ENCODE measurements at regions not wholly inside any gene's neighbourhood (a gene's known extent, or its start where the extent isn't known, plus 50 kb on each side); places are given as distances from the start of the nearest gene placed in this dataset.

DNA sequence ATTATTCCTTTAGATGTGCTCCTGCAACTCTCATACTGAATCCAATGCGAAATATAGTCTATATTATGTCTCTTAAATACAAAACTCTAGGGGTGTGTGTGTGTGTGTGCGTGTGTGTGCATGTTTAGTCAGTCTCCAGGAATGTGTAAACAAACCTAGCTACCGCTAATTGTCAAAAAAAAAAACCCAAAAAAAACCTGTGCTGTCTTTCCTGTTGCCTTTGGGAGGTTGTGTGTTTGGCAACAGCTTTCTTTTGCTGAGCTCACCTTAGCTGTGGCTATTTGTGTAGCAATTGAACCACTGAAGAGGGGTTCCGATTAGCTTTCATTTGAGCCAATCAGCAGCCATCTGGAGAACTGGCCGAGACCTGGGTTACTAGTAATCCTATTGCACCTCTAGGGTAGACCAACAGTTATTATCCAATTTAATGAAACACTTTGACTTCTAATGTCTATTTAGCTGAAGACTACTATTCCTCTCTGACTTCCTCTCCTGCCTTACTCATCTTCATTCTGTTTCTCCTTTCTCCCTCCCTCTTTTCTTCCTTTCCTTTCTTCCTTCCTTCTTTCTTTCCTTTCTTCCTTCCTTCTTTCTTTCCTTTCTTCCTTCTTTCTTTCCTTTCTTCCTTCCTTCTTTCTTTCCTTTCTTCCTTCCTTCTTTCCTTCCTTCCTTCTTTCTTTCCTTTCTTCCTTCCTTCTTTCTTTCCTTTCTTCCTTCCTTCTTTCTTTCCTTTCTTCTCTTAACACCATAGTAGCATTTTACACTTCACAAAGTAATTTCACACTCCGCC is 471.1 kb downstream of the GBA3 start:
- Histone ChIP-seq H3K27me3 (ENCODE audit: control insufficient read depth in 3 of 3, insufficient read depth in 3 of 3, low read length in 3 of 3) (no peaks in the 10 kb centered on the region), H3K4me3 (ENCODE audit: low read depth in 1 of 3, low read length in 3 of 3) (no peak overlapping the region), H3K9me3 (ENCODE audit: control insufficient read depth in 2 of 2, insufficient read depth in 1 of 2, low read depth in 1 of 2, low read length in 1 of 2) (no peaks in the 10 kb centered on the region), H3K4me1 (ENCODE audit: control insufficient read depth in 3 of 3, insufficient read depth in 2 of 3, low read depth in 1 of 3, low read length in 2 of 3) (no peaks in the 10 kb centered on the region), H3K36me3 (ENCODE audit: control insufficient read depth in 3 of 3, insufficient read depth in 2 of 3, low read depth in 1 of 3, low read length in 3 of 3) (no peaks in the 10 kb centered on the region), H3K27ac (ENCODE audit: low read depth in 1 of 3, low read length in 2 of 3) (no peak overlapping the region)
- 48 to 72% (median 56%) methylated on average over 6 of the region's 6 CpGs for WGBS, 3 donors
- DNase-seq (no peak), FAIRE-seq (no peak)

DNA sequence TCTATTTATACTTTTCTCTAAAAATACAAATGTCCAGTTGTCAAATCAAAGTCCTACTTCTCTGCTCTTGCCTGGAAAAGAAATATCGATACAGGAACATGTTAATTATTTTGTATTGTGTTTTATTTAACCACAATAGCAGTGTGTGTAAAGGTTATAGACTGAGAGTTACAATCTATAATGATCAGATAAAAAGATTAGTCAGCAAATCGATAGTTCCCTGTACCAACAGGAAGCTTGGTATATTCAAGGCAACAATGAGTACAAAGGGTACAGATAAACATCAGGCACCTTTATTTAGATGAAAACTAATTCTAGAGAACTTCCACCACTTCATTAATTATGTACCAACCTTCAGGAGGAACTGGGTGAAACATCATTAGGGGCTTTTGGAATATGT is 469.5 kb downstream of the GBA3 start:
- DNase-seq (no peak), FAIRE-seq (no peak)
- no peak overlapping the region for H3K4me3 ChIP-seq (ENCODE audit: low read depth in 1 of 3, low read length in 3 of 3)
- H3K27ac ChIP-seq (ENCODE audit: low read depth in 1 of 3, low read length in 2 of 3) = no peak overlapping the region
- no peaks in the 10 kb centered on the region for H3K4me1 ChIP-seq (ENCODE audit: control insufficient read depth in 3 of 3, insufficient read depth in 2 of 3, low read depth in 1 of 3, low read length in 2 of 3)
- no peaks in the 10 kb centered on the region for H3K36me3 ChIP-seq (ENCODE audit: control insufficient read depth in 3 of 3, insufficient read depth in 2 of 3, low read depth in 1 of 3, low read length in 3 of 3)
- WGBS, 3 donors = 40 to 68% (median 55%) methylated on average over 2 of the region's 2 CpGs
- H3K27me3 ChIP-seq (ENCODE audit: control insufficient read depth in 3 of 3, insufficient read depth in 3 of 3, low read length in 3 of 3) = no peaks in the 10 kb centered on the region
- H3K9me3 ChIP-seq (ENCODE audit: control insufficient read depth in 2 of 2, insufficient read depth in 1 of 2, low read depth in 1 of 2, low read length in 1 of 2) = no peaks in the 10 kb centered on the region

DNA sequence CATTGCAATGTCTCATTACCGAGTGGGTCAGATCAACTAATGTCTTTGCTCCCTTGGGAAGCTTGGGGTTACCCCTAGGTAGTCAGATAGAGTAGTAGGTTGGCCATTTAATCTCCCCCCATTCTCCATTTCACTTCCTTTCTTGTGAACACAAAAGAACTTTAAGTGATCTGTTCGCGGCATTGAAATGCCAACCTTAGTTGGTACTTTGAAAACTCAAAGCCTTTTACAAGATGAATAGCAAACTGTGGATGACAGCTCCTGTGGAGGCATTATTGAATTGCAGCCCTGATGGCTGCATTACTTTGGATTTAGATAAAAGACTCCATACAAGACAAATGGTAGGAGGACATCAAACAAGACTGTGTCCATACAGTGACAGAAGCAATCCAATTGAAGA is 469.1 kb downstream of the GBA3 start:
- Histone ChIP-seq H3K27ac (ENCODE audit: low read depth in 1 of 3, low read length in 2 of 3) (no peak overlapping the region), H3K36me3 (ENCODE audit: control insufficient read depth in 3 of 3, insufficient read depth in 2 of 3, low read depth in 1 of 3, low read length in 3 of 3) (no peaks in the 10 kb centered on the region), H3K9me3 (ENCODE audit: control insufficient read depth in 2 of 2, insufficient read depth in 1 of 2, low read depth in 1 of 2, low read length in 1 of 2) (no peaks in the 10 kb centered on the region), H3K4me3 (ENCODE audit: low read depth in 1 of 3, low read length in 3 of 3) (no peak overlapping the region), H3K4me1 (ENCODE audit: control insufficient read depth in 3 of 3, insufficient read depth in 2 of 3, low read depth in 1 of 3, low read length in 2 of 3) (no peaks in the 10 kb centered on the region), H3K27me3 (ENCODE audit: control insufficient read depth in 3 of 3, insufficient read depth in 3 of 3, low read length in 3 of 3) (no peaks in the 10 kb centered on the region)
- FAIRE-seq = no peak
- no peak for DNase-seq
- 84 to 89% (median 87%) methylated on average over 3 of the region's 3 CpGs for WGBS, 3 donors

DNA sequence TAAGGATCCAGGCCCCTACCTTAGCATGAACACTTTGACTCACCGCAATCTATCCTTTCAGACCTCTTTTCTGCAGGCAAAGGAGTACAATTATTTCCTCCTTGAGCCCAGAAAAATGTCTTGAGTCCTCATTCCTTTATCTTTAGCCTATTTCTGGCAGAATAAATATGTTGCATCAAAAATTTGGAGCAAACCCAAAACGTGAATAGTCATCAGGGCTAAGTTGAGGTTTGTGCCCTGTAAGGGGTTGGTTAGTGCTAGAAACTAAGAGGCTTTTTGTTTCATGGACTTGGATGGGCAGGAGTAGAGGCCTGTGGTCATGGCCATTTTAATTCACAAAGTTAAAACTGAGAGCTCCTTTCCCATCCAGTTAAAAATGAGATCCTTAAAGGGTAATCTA is 460.3 kb downstream of the GBA3 start:
- no peak for FAIRE-seq
- WGBS, 3 donors = 72 to 74% (median 72%) methylated on average over 2 of the region's 2 CpGs

DNA sequence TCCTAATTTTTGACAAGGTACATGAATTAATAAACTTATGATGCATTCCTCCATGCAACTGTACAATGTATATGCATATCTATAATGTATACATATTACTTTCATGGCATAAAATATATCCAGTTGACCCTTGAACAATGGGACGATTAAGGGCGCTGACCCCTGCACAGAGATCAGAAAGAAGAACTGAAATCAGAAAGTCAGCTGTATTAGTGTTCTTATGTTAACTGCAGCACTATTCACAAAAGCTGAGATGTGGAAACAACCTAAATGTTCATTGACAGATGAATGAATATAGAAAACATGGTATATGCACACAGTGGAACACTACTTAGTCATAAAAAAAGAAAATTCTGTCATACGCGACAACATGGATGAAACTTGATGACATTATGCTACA is 457.1 kb downstream of the GBA3 start:
- no peak overlapping the region for H3K27ac ChIP-seq (ENCODE audit: low read depth in 1 of 3, low read length in 2 of 3)
- 90 to 92% (median 91%) methylated on average over 4 of the region's 4 CpGs for WGBS, 3 donors
- H3K4me1 ChIP-seq (ENCODE audit: control insufficient read depth in 3 of 3, insufficient read depth in 2 of 3, low read depth in 1 of 3, low read length in 2 of 3) = no peaks in the 10 kb centered on the region
- H3K9me3 ChIP-seq (ENCODE audit: control insufficient read depth in 2 of 2, insufficient read depth in 1 of 2, low read depth in 1 of 2, low read length in 1 of 2) = peaks cover 0 to 3% of the 10 kb centered on the region in 2 donors
- H3K4me3 ChIP-seq (ENCODE audit: low read depth in 1 of 3, low read length in 3 of 3) = no peak overlapping the region
- no peaks in the 10 kb centered on the region for H3K36me3 ChIP-seq (ENCODE audit: control insufficient read depth in 3 of 3, insufficient read depth in 2 of 3, low read depth in 1 of 3, low read length in 3 of 3)
- FAIRE-seq = no peak
- DNase-seq = no peak
- H3K27me3 ChIP-seq (ENCODE audit: control insufficient read depth in 3 of 3, insufficient read depth in 3 of 3, low read length in 3 of 3) = no peaks in the 10 kb centered on the region

More for the DNA sequence above, 460.3 kb downstream of the GBA3 start:
- no peaks in the 10 kb centered on the region for H3K36me3 ChIP-seq (ENCODE audit: control insufficient read depth in 3 of 3, insufficient read depth in 2 of 3, low read depth in 1 of 3, low read length in 3 of 3)
- no peaks in the 10 kb centered on the region for H3K9me3 ChIP-seq (ENCODE audit: control insufficient read depth in 2 of 2, insufficient read depth in 1 of 2, low read depth in 1 of 2, low read length in 1 of 2)
- no peaks in the 10 kb centered on the region for H3K27me3 ChIP-seq (ENCODE audit: control insufficient read depth in 3 of 3, insufficient read depth in 3 of 3, low read length in 3 of 3)
- no peak overlapping the region for H3K4me3 ChIP-seq (ENCODE audit: low read depth in 1 of 3, low read length in 3 of 3)
- no peak overlapping the region for H3K27ac ChIP-seq (ENCODE audit: low read depth in 1 of 3, low read length in 2 of 3)
- DNase-seq = no peak
- no peaks in the 10 kb centered on the region for H3K4me1 ChIP-seq (ENCODE audit: control insufficient read depth in 3 of 3, insufficient read depth in 2 of 3, low read depth in 1 of 3, low read length in 2 of 3)

DNA sequence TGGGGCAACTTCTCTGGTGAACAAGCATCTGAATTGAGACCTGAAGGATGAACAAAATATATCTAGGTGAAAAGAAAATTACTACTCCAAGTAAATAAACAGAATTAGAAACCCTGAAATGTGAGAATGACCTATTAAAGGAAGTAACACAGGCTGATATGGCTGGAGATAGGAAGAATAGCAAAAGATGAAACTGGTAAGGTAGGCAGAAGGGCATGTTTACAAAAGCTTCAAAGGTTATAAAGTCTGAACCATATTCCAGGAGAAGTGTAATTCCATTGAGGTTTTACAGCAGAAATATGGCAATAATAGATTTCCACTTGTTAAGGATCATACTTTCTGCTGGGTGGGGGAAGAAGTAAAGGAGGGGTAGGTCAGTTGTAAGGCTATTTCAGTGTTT is 452.0 kb downstream of the GBA3 start:
- FAIRE-seq (no peak), DNase-seq (peak in 1 of 2 donors; percentile 18)
- Histone ChIP-seq H3K27ac (ENCODE audit: low read depth in 1 of 3, low read length in 2 of 3) (no peak overlapping the region), H3K4me3 (ENCODE audit: low read depth in 1 of 3, low read length in 3 of 3) (no peak overlapping the region), H3K36me3 (ENCODE audit: control insufficient read depth in 3 of 3, insufficient read depth in 2 of 3, low read depth in 1 of 3, low read length in 3 of 3) (no peaks in the 10 kb centered on the region), H3K4me1 (ENCODE audit: control insufficient read depth in 3 of 3, insufficient read depth in 2 of 3, low read depth in 1 of 3, low read length in 2 of 3) (no peaks in the 10 kb centered on the region), H3K9me3 (ENCODE audit: control insufficient read depth in 2 of 2, insufficient read depth in 1 of 2, low read depth in 1 of 2, low read length in 1 of 2) (peaks cover 0 to 3% of the 10 kb centered on the region in 2 donors), H3K27me3 (ENCODE audit: control insufficient read depth in 3 of 3, insufficient read depth in 3 of 3, low read length in 3 of 3) (no peaks in the 10 kb centered on the region)

DNA sequence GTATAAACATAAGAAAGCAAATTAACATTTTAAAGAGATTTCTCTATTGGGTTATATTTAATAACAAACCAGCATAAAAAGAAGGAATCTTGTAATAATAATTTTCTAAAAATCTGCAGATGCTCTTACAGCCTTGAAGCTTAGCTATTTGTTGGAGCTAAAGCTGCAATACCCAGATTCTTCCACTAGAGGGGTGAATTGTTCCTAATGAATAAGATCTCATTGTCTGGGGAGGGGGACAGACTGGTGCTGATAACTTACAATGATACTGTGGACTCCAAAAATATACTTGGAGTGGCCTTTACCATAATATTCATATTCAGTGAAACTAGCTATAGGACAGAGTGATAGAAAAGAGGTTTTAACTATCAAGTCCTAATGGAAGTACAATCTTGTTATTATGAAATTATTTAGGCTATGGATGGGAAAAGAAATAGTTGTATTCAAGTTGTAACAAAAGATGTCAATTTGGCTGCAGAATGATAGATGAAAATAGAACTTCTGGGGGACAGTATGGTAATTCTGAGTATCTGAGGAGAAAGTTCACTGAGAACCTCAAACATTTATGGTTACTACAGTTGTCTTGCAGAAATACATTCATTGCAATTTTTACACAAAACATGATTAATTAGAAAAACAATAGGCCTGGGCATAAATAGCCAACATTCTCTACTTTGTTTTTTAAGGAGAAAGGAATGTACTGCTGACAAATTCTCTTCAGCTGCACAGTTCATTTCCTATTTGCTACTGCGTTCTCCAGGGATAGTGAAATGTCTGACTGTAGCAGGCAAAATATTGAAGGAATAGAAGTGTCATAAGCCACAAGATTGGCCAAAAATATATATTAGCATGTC is 443.3 kb downstream of the GBA3 start:
- FAIRE-seq (no peak), DNase-seq (peak; percentile 29 to 39)
- Histone ChIP-seq H3K27me3 (ENCODE audit: control insufficient read depth in 3 of 3, insufficient read depth in 3 of 3, low read length in 3 of 3) (no peaks in the 10 kb centered on the region), H3K9me3 (ENCODE audit: control insufficient read depth in 2 of 2, insufficient read depth in 1 of 2, low read depth in 1 of 2, low read length in 1 of 2) (no peaks in the 10 kb centered on the region), H3K4me3 (ENCODE audit: low read depth in 1 of 3, low read length in 3 of 3) (no peak overlapping the region), H3K4me1 (ENCODE audit: control insufficient read depth in 3 of 3, insufficient read depth in 2 of 3, low read depth in 1 of 3, low read length in 2 of 3) (no peaks in the 10 kb centered on the region), H3K27ac (ENCODE audit: low read depth in 1 of 3, low read length in 2 of 3) (no peak overlapping the region), H3K36me3 (ENCODE audit: control insufficient read depth in 3 of 3, insufficient read depth in 2 of 3, low read depth in 1 of 3, low read length in 3 of 3) (no peaks in the 10 kb centered on the region)
- 69 to 92% (median 81%) methylated on average over 1 of the region's 1 CpG for WGBS, 3 donors

DNA sequence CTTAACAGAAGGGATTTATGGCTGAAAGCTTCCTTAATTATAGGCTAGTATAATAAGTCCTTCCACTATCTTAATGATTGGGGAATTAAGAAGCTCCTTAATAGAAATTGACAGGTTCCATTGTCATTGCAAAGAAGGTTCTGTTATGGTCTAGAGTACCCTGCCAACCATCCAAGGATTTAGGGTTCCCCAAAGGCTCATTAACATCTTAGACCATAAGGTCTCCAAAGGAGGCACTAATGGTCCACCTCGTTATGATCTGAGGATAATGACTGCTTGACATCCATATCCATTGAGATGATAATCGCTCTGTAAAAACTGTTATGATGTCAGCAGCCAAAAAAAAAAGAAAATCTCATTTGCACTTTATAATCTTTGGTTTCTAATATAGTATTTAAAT is 441.6 kb downstream of the GBA3 start:
- no peak overlapping the region for H3K27ac ChIP-seq (ENCODE audit: low read depth in 1 of 3, low read length in 2 of 3)
- 72 to 77% (median 76%) methylated on average over 2 of the region's 2 CpGs for WGBS, 3 donors
- H3K9me3 ChIP-seq (ENCODE audit: control insufficient read depth in 2 of 2, insufficient read depth in 1 of 2, low read depth in 1 of 2, low read length in 1 of 2) = no peaks in the 10 kb centered on the region

More for the DNA sequence above, 441.6 kb downstream of the GBA3 start:
- FAIRE-seq (no peak), DNase-seq (no peak)
- Histone ChIP-seq H3K36me3 (ENCODE audit: control insufficient read depth in 3 of 3, insufficient read depth in 2 of 3, low read depth in 1 of 3, low read length in 3 of 3) (no peaks in the 10 kb centered on the region), H3K4me3 (ENCODE audit: low read depth in 1 of 3, low read length in 3 of 3) (no peak overlapping the region), H3K27me3 (ENCODE audit: control insufficient read depth in 3 of 3, insufficient read depth in 3 of 3, low read length in 3 of 3) (no peaks in the 10 kb centered on the region), H3K4me1 (ENCODE audit: control insufficient read depth in 3 of 3, insufficient read depth in 2 of 3, low read depth in 1 of 3, low read length in 2 of 3) (no peaks in the 10 kb centered on the region)

All from small intestine (tissue), 7 donors.